ENCODE measurements at regions not wholly inside any gene's neighbourhood (a gene's known extent, or its start where the extent isn't known, plus 50 kb on each side); places are given as distances from the start of the nearest gene placed in this dataset.

DNA sequence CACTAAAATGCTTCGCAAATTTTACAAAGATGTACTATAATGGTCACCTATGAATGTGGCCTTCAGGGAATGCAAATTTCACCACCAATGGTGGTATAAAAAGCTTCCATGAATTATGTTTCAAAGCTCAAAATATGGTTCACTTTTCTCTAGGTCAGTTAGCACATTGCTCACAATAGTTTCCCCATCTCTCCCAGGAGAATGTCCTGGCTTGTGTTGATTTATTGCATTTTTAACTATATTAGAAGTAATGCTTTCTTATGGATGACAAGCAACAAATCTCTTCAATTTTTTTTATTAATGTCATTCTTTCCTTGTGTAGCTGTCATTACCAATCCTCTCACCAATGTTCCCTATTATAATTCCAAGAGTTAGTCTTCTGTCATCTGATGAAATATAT, 621.2 kb downstream of the TBC1D4 start:
- no peak for DNase-seq (ENCODE audit: low read depth)
- H3K4me3 ChIP-seq (ENCODE audit: low read length): no peak overlapping the region
- TF ChIP-seq, protein P1, sequence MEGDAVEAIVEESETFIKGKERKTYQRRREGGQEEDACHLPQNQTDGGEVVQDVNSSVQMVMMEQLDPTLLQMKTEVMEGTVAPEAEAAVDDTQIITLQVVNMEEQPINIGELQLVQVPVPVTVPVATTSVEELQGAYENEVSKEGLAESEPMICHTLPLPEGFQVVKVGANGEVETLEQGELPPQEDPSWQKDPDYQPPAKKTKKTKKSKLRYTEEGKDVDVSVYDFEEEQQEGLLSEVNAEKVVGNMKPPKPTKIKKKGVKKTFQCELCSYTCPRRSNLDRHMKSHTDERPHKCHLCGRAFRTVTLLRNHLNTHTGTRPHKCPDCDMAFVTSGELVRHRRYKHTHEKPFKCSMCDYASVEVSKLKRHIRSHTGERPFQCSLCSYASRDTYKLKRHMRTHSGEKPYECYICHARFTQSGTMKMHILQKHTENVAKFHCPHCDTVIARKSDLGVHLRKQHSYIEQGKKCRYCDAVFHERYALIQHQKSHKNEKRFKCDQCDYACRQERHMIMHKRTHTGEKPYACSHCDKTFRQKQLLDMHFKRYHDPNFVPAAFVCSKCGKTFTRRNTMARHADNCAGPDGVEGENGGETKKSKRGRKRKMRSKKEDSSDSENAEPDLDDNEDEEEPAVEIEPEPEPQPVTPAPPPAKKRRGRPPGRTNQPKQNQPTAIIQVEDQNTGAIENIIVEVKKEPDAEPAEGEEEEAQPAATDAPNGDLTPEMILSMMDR (conservative IDR thresholded peaks at IDR 0.05; ENCODE audit: low read depth, low read length): no peak

DNA sequence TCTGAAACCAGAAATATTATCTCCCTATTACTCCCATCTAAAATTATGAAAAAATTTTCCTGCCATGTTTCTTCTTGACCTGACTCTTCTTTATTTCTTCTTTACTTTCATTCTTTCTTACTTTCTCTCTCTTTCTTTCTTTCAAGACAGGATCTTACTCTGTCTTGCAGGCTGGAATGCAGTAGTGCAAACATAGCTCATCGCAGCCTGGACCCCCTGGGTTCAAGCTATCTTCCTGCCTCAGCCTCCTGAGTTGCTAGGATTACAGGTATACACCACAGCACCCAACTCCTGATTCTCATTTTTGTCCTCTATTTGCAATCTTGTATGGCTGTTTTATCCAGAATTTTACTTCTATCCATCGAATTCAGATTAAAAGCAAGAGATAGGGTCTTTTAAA, 631.1 kb downstream of the TBC1D4 start:
- TF ChIP-seq, protein P1 (conservative IDR thresholded peaks at IDR 0.05; ENCODE audit: low read depth, low read length): no peak
- no peak for DNase-seq (ENCODE audit: low read depth)
- H3K4me3 ChIP-seq (ENCODE audit: low read length): no peak overlapping the region

DNA sequence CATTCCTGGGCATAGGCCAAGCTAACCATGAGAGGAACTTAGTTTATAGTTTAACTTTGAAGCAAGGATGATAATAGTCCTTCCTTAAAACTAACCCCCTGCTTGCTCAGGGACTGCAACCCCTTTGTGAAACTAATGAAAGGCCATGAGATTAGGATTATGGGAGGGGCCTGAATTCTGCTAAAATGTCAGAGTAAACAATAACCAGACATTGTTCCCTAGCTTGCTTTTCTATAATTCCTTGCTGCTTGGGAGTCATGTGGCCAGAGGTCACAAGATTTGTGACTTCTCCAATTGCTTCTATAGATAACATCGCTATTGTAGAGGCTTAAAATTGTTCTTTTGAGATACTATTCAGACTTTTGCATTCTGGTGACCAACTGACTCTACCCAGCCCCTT, 634.0 kb downstream of the TBC1D4 start:
- no peak for DNase-seq (ENCODE audit: low read depth)
- no peak overlapping the region for H3K4me3 ChIP-seq (ENCODE audit: low read length)
- TF ChIP-seq, protein P1 (conservative IDR thresholded peaks at IDR 0.05; ENCODE audit: low read depth, low read length): no peak

DNA sequence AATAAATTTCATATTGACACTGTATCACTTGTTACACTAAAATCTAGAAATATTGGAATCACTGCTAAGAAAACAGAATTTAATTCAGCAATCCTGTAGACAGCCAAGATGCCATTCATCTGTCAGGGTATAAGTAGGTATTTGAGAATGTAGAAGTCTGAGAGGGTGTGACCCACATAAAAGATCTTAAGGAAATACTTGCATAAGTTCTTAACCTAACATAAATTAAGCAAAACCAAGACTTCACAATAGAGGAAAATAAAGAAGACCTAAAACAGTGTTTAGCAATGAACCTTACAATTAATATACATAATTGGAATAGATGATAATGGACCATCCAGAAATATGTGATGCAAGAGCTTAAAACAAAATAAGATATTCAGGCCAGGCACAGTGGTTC, 636.2 kb downstream of the TBC1D4 start:
- DNase-seq (ENCODE audit: low read depth): no peak
- TF ChIP-seq, protein P1 (conservative IDR thresholded peaks at IDR 0.05; ENCODE audit: low read depth, low read length): no peak
- no peak overlapping the region for H3K4me3 ChIP-seq (ENCODE audit: low read length)

DNA sequence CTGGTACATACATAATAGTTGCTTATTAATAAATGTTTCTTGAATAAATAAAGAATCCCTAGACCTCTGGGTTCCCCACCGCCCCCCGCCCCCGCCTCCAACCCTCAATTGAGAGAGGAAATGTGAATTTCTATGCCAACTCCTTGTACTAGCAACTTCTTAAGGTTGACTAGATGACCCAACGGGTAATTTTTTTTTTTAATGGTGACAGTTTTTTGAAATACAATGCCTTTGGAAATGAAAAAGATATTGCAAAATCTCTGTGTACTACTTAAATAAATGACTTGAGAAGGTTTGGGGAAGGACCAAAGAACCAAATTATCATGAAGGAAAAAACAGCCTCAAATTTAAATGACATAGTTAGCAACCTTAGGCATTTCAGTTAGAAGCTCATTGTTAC, 640.3 kb downstream of the TBC1D4 start:
- no peak overlapping the region for H3K4me3 ChIP-seq (ENCODE audit: low read length)
- no peak for DNase-seq (ENCODE audit: low read depth)
- TF ChIP-seq, protein P1 (conservative IDR thresholded peaks at IDR 0.05; ENCODE audit: low read depth, low read length): no peak

DNA sequence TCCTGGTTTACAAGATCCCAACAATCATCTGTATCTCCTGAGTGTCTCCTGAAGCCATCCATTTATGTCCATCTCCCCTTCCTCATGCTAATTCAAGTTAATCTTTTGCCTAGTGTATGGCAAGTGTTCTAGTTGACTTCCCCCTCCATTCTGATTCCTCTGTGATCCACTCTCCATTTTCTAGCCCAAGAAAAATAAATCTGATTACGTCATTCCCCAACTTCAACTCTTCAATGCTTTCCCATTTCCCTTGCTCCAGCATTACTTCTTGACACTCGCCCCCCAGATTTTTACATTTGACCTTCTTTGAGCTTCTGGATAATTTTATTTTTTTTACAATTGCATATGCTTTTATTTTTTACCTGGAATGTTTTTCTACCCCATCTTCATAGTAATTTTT, 640.8 kb downstream of the TBC1D4 start:
- H3K4me3 ChIP-seq (ENCODE audit: low read length): no peak overlapping the region
- DNase-seq (ENCODE audit: low read depth): no peak
- TF ChIP-seq, protein P1 (conservative IDR thresholded peaks at IDR 0.05; ENCODE audit: low read depth, low read length): no peak

DNA sequence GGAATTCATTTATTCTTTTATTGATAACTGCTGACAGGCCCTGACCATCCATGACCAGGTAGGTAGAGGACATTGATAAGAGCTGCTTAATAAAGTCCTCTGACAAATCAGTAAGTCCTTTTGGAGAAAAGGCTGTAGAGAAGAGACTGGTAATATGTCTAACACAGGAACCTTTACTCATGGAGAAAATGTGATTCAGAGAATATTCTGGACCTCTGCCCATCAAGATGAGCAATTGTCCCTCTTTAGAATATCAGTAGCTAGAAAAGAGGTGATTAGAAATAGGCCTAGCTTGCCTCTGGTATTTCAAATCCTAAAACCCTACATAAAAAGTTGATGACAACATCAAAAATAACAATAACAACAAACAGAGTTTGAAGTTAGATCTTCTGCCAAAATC, 642.3 kb downstream of the TBC1D4 start:
- no peak for DNase-seq (ENCODE audit: low read depth)
- H3K4me3 ChIP-seq (ENCODE audit: low read length): no peak overlapping the region
- TF ChIP-seq, protein P1 (conservative IDR thresholded peaks at IDR 0.05; ENCODE audit: low read depth, low read length): no peak

Measured in retinal pigment epithelial cell (primary cell).